RWPE1 (cell line): ENCODE measurements at regions not wholly inside any gene's neighbourhood (a gene's known extent, or its start where the extent isn't known, plus 50 kb on each side); places are given as distances from the start of the nearest gene placed in this dataset.
"Not testable (repeated sequence)": the region's sequence is repeated elsewhere in the genome, so short reads cannot be mapped to it uniquely, and the experiment has no call there.

Experiments
- CTCF ChIA-PET: fragments of 350-600 bp; sonication (Branson Sonifier 250); formaldehyde crosslinking; extraction: SDS; loops from one replicate; lab custom pipeline; 2021; lab: Yijun Ruan, JAX
- POLR2A ChIA-PET: fragments of 400-600 bp; formaldehyde crosslinking; extraction: SDS; loops from one replicate; lab custom pipeline; 2020; ENCODE audit warnings: antibody characterized with exemption; ENCODE audit not compliant: low non-redundant PET; lab: Yijun Ruan, JAX
- DNase-seq: peaks from one replicate; pipeline ENCODE4 v3.0.0; 2012; ENCODE audit warnings: low spot score
- H3K27ac ChIP-seq: fragments of 450-650 bp; 2 replicates; pipeline ENCODE4 v1.5.1; 2017
- CTCF ChIP-seq: fragments of 450-650 bp; conservative IDR thresholded peaks from 2 replicates; pipeline ENCODE4 v1.5.1; 2017; ENCODE audit warnings: low read depth, mild to moderate bottlenecking

GRCh38 chr6:3962291-3963280 is 113.4 kb downstream of the FAM50B start:
- CTCF ChIA-PET: interaction anchor here (0.6 to 0.8 kb wide), 2 partner anchors 15 to 218 kb away, joined by 3 read pairs; no protein-coding TSS in a partner anchor
- POLR2A ChIA-PET: no interaction called here
- DNase-seq: no peak
- H3K27ac ChIP-seq: no peak overlapping the region
- TF ChIP-seq CTCF: no peak

- no peak for TF ChIP-seq CTCF
- POLR2A ChIA-PET: no interaction called here
- H3K27ac ChIP-seq: no peak overlapping the region
- CTCF ChIA-PET: no interaction called here
- DNase-seq: no peak
Measured at GRCh38 chr6:3963426-3963825, 114.3 kb downstream of the FAM50B start.

- POLR2A ChIA-PET: no interaction called here
- H3K27ac ChIP-seq: no peak overlapping the region
- CTCF ChIA-PET: no interaction called here
- TF ChIP-seq CTCF: no peak
- DNase-seq: peak; percentile 12
Measured at GRCh38 chr6:3965071-3965718, 113.7 kb downstream of the FAM217A start.

GRCh38 chr6:3966426-3966825 is 112.5 kb downstream of the FAM217A start:
- DNase-seq: no peak
- no peak for TF ChIP-seq CTCF
- ChIA-PET CTCF (no interaction called here), POLR2A (no interaction called here)
- H3K27ac ChIP-seq: no peak overlapping the region

- ChIA-PET CTCF (no interaction called here), POLR2A (no interaction called here)
- H3K27ac ChIP-seq: no peak overlapping the region
- TF ChIP-seq CTCF: no peak
- no peak for DNase-seq
Measured at GRCh38 chr6:3970097-3970496, 108.8 kb downstream of the FAM217A start.

- DNase-seq, H3K27ac ChIP-seq, POLR2A ChIA-PET: not testable (repeated sequence)
- CTCF ChIA-PET: interaction anchor here (0.6 kb wide), 1 partner anchor 240 kb away, joined by 3 read pairs; no protein-coding TSS in a partner anchor
Measured at GRCh38 chr6:3973152-3973551, 105.8 kb downstream of the FAM217A start.
